SU-DHL-6 (cell line): ENCODE measurements at regions not wholly inside any gene's neighbourhood (a gene's known extent, or its start where the extent isn't known, plus 50 kb on each side); places are given as distances from the start of the nearest gene placed in this dataset.

ENCODE experiments used
- H2AFZ ChIP-seq: fragments of 200-600 bp; sonication (generic); 2 replicates; pipeline ENCODE4 v1.6.1; 2014; ENCODE audit warnings: low read depth, mild to moderate bottlenecking, moderate library complexity, mixed read lengths, antibody characterized with exemption, low read length; ENCODE audit not compliant: severe bottlenecking
- H3F3A ChIP-seq: fragments of 200-600 bp; shearing (Covaris generic); 2 replicates; pipeline ENCODE4 v1.6.0; 2016; ENCODE audit warnings: antibody characterized with exemption, mild to moderate bottlenecking; ENCODE audit not compliant: insufficient read depth
- H3K27ac ChIP-seq: fragments of 200-600 bp; sonication (generic); 2 replicates; pipeline ENCODE4 v1.5.1; 2016; ENCODE audit warnings: low read depth, mild to moderate bottlenecking, low read length, moderate library complexity, mixed read lengths
- H3K27me3 ChIP-seq: fragments of 200-600 bp; sonication (generic), shearing (Covaris generic); 2 replicates; pipeline ENCODE4 v1.6.0; 2014; ENCODE audit warnings: mild to moderate bottlenecking, low read length
- H3K36me3 ChIP-seq: fragments of 200-600 bp; sonication (generic); 2 replicates; pipeline ENCODE4 v1.6.1; 2014; ENCODE audit warnings: mild to moderate bottlenecking, low read length, mixed read lengths
- H3K4me2 ChIP-seq: fragments of 300-600, 200-600 bp; shearing (Covaris generic), sonication (generic); 2 replicates; pipeline ENCODE4 v1.6.0; 2014; ENCODE audit warnings: low read length, low read depth, mild to moderate bottlenecking; ENCODE audit not compliant: poor library complexity, severe bottlenecking
- H3K4me3 ChIP-seq: fragments of 200-600 bp; sonication (generic); 2 replicates; pipeline ENCODE4 v1.5.1; 2014; ENCODE audit warnings: antibody characterized with exemption, low read length, mild to moderate bottlenecking, mixed read lengths; ENCODE audit not compliant: insufficient read depth, poor library complexity, severe bottlenecking
- H3K79me2 ChIP-seq: fragments of 200-600 bp; sonication (generic); 2 replicates; pipeline ENCODE4 v1.6.1; 2014; ENCODE audit warnings: mild to moderate bottlenecking, low read length, moderate library complexity; ENCODE audit not compliant: insufficient read depth
- H3K9ac ChIP-seq: fragments of 200-600 bp; sonication (generic); 2 replicates; pipeline ENCODE4 v1.7.0; 2014; ENCODE audit warnings: mild to moderate bottlenecking, low read length
- H3K9me2 ChIP-seq: fragments of 200-600 bp; sonication (generic); replicated peaks from 2 replicates; pipeline ENCODE4 v1.6.1; 2014; ENCODE audit warnings: low read length; ENCODE audit not compliant: insufficient read depth
- H3K9me3 ChIP-seq: fragments of 200-600 bp; sonication (generic); 2 replicates; pipeline ENCODE4 v1.6.1; 2014; ENCODE audit warnings: low read length, mixed read lengths; ENCODE audit not compliant: insufficient read depth
- H4K20me1 ChIP-seq: fragments of 200-600 bp; sonication (generic); 2 replicates; pipeline ENCODE4 v1.6.1; 2014; ENCODE audit warnings: low read depth, mild to moderate bottlenecking, antibody characterized with exemption, low read length, moderate library complexity, mixed read lengths
- CTCF ChIP-seq: fragments of 200-600 bp; sonication (generic); IDR thresholded peaks from one replicate; pipeline ENCODE4 v1.5.1; 2017; ENCODE audit warnings: antibody characterized with exemption, mild to moderate bottlenecking, low read length, moderate library complexity; ENCODE audit not compliant: insufficient read depth, poor library complexity, severe bottlenecking
- EZH2phosphoT487 ChIP-seq: fragments of 200-600 bp; sonication (generic), shearing (Covaris generic); conservative IDR thresholded peaks from 2 replicates; pipeline ENCODE4 v1.6.1; 2018; ENCODE audit warnings: mild to moderate bottlenecking, antibody characterized with exemption, low read length, moderate library complexity, mixed read lengths

GRCh38 chr2:19300961-19301360, 57.5 kb downstream of the OSR1 start:
- Histone ChIP-seq H3F3A (no peaks in the 10 kb centered on the region), H3K9ac (no peak overlapping the region), H3K4me3 (no peak overlapping the region), H3K9me3 (no peaks in the 10 kb centered on the region), H3K27ac (no peak overlapping the region), H2AFZ (no peak overlapping the region), H3K79me2 (no peaks in the 10 kb centered on the region), H3K9me2 (no peaks in the 10 kb centered on the region), H3K36me3 (no peaks in the 10 kb centered on the region), H4K20me1 (no peaks in the 10 kb centered on the region), H3K27me3 (no peaks in the 10 kb centered on the region), H3K4me2 (no peak overlapping the region)
- TF ChIP-seq EZH2phosphoT487 (no peak), CTCF (no peak)

GRCh38 chr2:19299522-19299921, 58.9 kb downstream of the OSR1 start:
- Histone ChIP-seq H3K4me2 (no peak overlapping the region), H3K4me3 (no peak overlapping the region), H3K27ac (no peak overlapping the region), H2AFZ (no peak overlapping the region), H3K79me2 (no peaks in the 10 kb centered on the region), H3K27me3 (no peaks in the 10 kb centered on the region), H3K9me3 (no peaks in the 10 kb centered on the region), H3K9me2 (no peaks in the 10 kb centered on the region), H3K36me3 (no peaks in the 10 kb centered on the region), H3F3A (no peaks in the 10 kb centered on the region), H4K20me1 (no peaks in the 10 kb centered on the region), H3K9ac (no peak overlapping the region)
- no peak for TF ChIP-seq CTCF

- no peaks in the 10 kb centered on the region for H3K9me3 ChIP-seq
- H3K27me3 ChIP-seq: no peaks in the 10 kb centered on the region
- H3K4me3 ChIP-seq: no peak overlapping the region
- H3K36me3 ChIP-seq: no peaks in the 10 kb centered on the region
- H2AFZ ChIP-seq: no peak overlapping the region
- H3K9me2 ChIP-seq: no peaks in the 10 kb centered on the region
- no peaks in the 10 kb centered on the region for H4K20me1 ChIP-seq
- H3K4me2 ChIP-seq: no peak overlapping the region
- H3K79me2 ChIP-seq: no peaks in the 10 kb centered on the region
- no peak overlapping the region for H3K27ac ChIP-seq
- no peak overlapping the region for H3K9ac ChIP-seq
- TF ChIP-seq CTCF: no peak
- no peak for TF ChIP-seq EZH2phosphoT487
- H3F3A ChIP-seq: no peaks in the 10 kb centered on the region
These were observed 59.4 kb downstream of the OSR1 start for GRCh38 chr2:19299032-19299431.

GRCh38 chr2:19297716-19298115, 60.7 kb downstream of the OSR1 start:
- Histone ChIP-seq H3F3A (no peaks in the 10 kb centered on the region), H3K27ac (no peak overlapping the region), H3K4me2 (no peak overlapping the region), H3K79me2 (no peaks in the 10 kb centered on the region), H2AFZ (no peak overlapping the region), H3K9me2 (no peaks in the 10 kb centered on the region), H3K9ac (no peak overlapping the region), H3K9me3 (no peaks in the 10 kb centered on the region), H3K27me3 (no peaks in the 10 kb centered on the region), H3K4me3 (no peak overlapping the region), H4K20me1 (no peaks in the 10 kb centered on the region), H3K36me3 (no peaks in the 10 kb centered on the region)
- TF ChIP-seq EZH2phosphoT487 (no peak), CTCF (no peak)
